Activated CD8-positive, alpha-beta T cell treated with anti-CD3 and anti-CD28 coated beads for 36 hours (primary cell): ENCODE measurements at regions not wholly inside any gene's neighbourhood (a gene's known extent, or its start where the extent isn't known, plus 50 kb on each side); places are given as distances from the start of the nearest gene placed in this dataset.
"Not testable (repeated sequence)": the region's sequence is repeated elsewhere in the genome, so short reads cannot be mapped to it uniquely, and the experiment has no call there.

Source experiments
- ATAC-seq: fragments of 200-7000 bp; cut with Tn5 transposase; one replicate; pipeline ENCODE4 v1.10.0; 2021; ENCODE audit warnings: mild to moderate bottlenecking, moderate library complexity
- CTCF ChIA-PET: fragments of 350-600 bp; sonication (Branson Sonifier 250); formaldehyde crosslinking; loops from one replicate; lab custom pipeline; 2021; ENCODE audit warnings: antibody characterized with exemption; lab: Charles Lee
- POLR2A ChIA-PET: fragments of 350-600 bp; sonication (Branson Sonifier 250); formaldehyde crosslinking; loops from one replicate; lab custom pipeline; 2021; ENCODE audit warnings: antibody characterized with exemption; lab: Charles Lee
- DNase-seq: peaks from one replicate; pipeline ENCODE4 v3.0.0-alpha.2; 2020
- H3K27ac Mint-ChIP-seq: one replicate; pipeline ENCODE4 v1.8.0; 2021; ENCODE audit warnings: mild to moderate bottlenecking, mixed read lengths
- H3K27me3 Mint-ChIP-seq: one replicate; pipeline ENCODE4 v1.8.0; 2021; ENCODE audit warnings: mixed read lengths
- H3K36me3 Mint-ChIP-seq: one replicate; pipeline ENCODE4 v1.8.0; 2021; ENCODE audit warnings: low read depth, mixed read lengths
- H3K4me1 Mint-ChIP-seq: one replicate; pipeline ENCODE4 v1.8.0; 2021; ENCODE audit warnings: low read depth, mixed read lengths
- H3K4me3 Mint-ChIP-seq: one replicate; pipeline ENCODE4 v1.8.0; 2021; ENCODE audit warnings: mild to moderate bottlenecking, moderate library complexity, mixed read lengths
- H3K9me3 Mint-ChIP-seq: one replicate; pipeline ENCODE4 v1.8.0; 2021; ENCODE audit warnings: mixed read lengths
- CTCF ChIP-seq: fragments of 200-600 bp; IDR thresholded peaks from one replicate; pipeline ENCODE4 v1.8.0; 2022; ENCODE audit warnings: antibody characterized with exemption, mild to moderate bottlenecking
- intact Hi-C: fragments of 100-400 bp; cut with micrococcal nuclease; formaldehyde crosslinking; loops from one replicate; pipeline ENCODE4 v1.10.0; 2022

- no peak overlapping the region for H3K27ac Mint-ChIP-seq
- DNase-seq = no peak
- CTCF ChIA-PET = no interaction called here
Measured at GRCh38 chr2:192604295-192604694, 409.6 kb upstream of the TMEFF2 start.

GRCh38 chr2:192598649-192599048 lies 403.9 kb upstream of the TMEFF2 start:
- DNase-seq, intact Hi-C loops, CTCF ChIA-PET, H3K27ac Mint-ChIP-seq, H3K4me1 Mint-ChIP-seq, H3K27me3 Mint-ChIP-seq, H3K4me3 Mint-ChIP-seq, H3K36me3 Mint-ChIP-seq, ATAC-seq, POLR2A ChIA-PET: not testable (repeated sequence)
- peaks cover 13% of the 10 kb centered on the region for H3K9me3 Mint-ChIP-seq

More at GRCh38 chr2:192604295-192604694, 409.6 kb upstream of the TMEFF2 start:
- POLR2A ChIA-PET = no interaction called here
- TF ChIP-seq CTCF = no peak
- H3K36me3 Mint-ChIP-seq = no peaks in the 10 kb centered on the region
- no peaks in the 10 kb centered on the region for H3K27me3 Mint-ChIP-seq
- ATAC-seq = no peak
- intact Hi-C loops = no loop called here
- H3K9me3 Mint-ChIP-seq = peaks cover 13% of the 10 kb centered on the region
- H3K4me1 Mint-ChIP-seq = no peaks in the 10 kb centered on the region
- no peak overlapping the region for H3K4me3 Mint-ChIP-seq

GRCh38 chr2:192593561-192593960 lies 398.8 kb upstream of the TMEFF2 start:
- POLR2A ChIA-PET = no interaction called here
- TF ChIP-seq CTCF = no peak
- intact Hi-C loops = no loop called here
- CTCF ChIA-PET = no interaction called here
- DNase-seq (no peak), ATAC-seq (no peak)
- H3K9me3 Mint-ChIP-seq = no peaks in the 10 kb centered on the region
- H3K36me3 Mint-ChIP-seq = no peaks in the 10 kb centered on the region
- no peaks in the 10 kb centered on the region for H3K27me3 Mint-ChIP-seq
- no peaks in the 10 kb centered on the region for H3K4me1 Mint-ChIP-seq
- no peak overlapping the region for H3K4me3 Mint-ChIP-seq
- H3K27ac Mint-ChIP-seq = no peak overlapping the region

GRCh38 chr2:192591617-192592016 lies 396.9 kb upstream of the TMEFF2 start:
- TF ChIP-seq CTCF = no peak
- no peaks in the 10 kb centered on the region for H3K36me3 Mint-ChIP-seq
- intact Hi-C loops = no loop called here
- no peak overlapping the region for H3K4me3 Mint-ChIP-seq
- no peaks in the 10 kb centered on the region for H3K9me3 Mint-ChIP-seq
- DNase-seq = no peak
- no peak for ATAC-seq
- no peak overlapping the region for H3K27ac Mint-ChIP-seq
- H3K4me1 Mint-ChIP-seq = no peaks in the 10 kb centered on the region
- ChIA-PET POLR2A (no interaction called here), CTCF (no interaction called here)
- no peaks in the 10 kb centered on the region for H3K27me3 Mint-ChIP-seq

GRCh38 chr2:192585418-192585817 lies 390.7 kb upstream of the TMEFF2 start:
- CTCF ChIA-PET = no interaction called here
- H3K4me1 Mint-ChIP-seq = no peaks in the 10 kb centered on the region
- ATAC-seq (no peak), DNase-seq (no peak)
- no peak overlapping the region for H3K27ac Mint-ChIP-seq
- intact Hi-C loops = no loop called here
- H3K27me3 Mint-ChIP-seq = no peaks in the 10 kb centered on the region
- TF ChIP-seq CTCF = no peak
- H3K9me3 Mint-ChIP-seq = no peaks in the 10 kb centered on the region
- POLR2A ChIA-PET = no interaction called here
- H3K4me3 Mint-ChIP-seq = no peak overlapping the region
- no peaks in the 10 kb centered on the region for H3K36me3 Mint-ChIP-seq

- intact Hi-C loops = no loop called here
- no peak for ATAC-seq
Measured at GRCh38 chr2:192584976-192585375, 390.2 kb upstream of the TMEFF2 start.

More at GRCh38 chr2:192584976-192585375, 390.2 kb upstream of the TMEFF2 start:
- Mint-ChIP-seq H3K36me3 (no peaks in the 10 kb centered on the region), H3K27me3 (no peaks in the 10 kb centered on the region), H3K4me3 (no peak overlapping the region), H3K4me1 (no peaks in the 10 kb centered on the region), H3K27ac (no peak overlapping the region), H3K9me3 (no peaks in the 10 kb centered on the region)
- ChIA-PET CTCF (no interaction called here), POLR2A (no interaction called here)
- no peak for TF ChIP-seq CTCF
- DNase-seq = no peak
